Right lobe of liver (tissue), 4 donors: ENCODE measurements at regions not wholly inside any gene's neighbourhood (a gene's known extent, or its start where the extent isn't known, plus 50 kb on each side); places are given as distances from the start of the nearest gene placed in this dataset.
"Not testable (repeated sequence)": the region's sequence is repeated elsewhere in the genome, so short reads cannot be mapped to it uniquely, and the experiment has no call there.

Experiments
- POLR2A ChIP-seq: fragments of 450-650 bp; IDR thresholded peaks from one replicate; pipeline ENCODE4 v1.6.1; 2017; ENCODE audit warnings: antibody characterized with exemption, mild to moderate bottlenecking
- TF ChIP-seq, protein P1 (sequence below), 4 donors: fragments of 200-600 bp in 3 of 4; fragments of 450-650 bp in 1 of 4; IDR thresholded peaks; one replicate each; pipeline versions ENCODE4 v1.5.1 to v1.8.0; 2016 to 2022; ENCODE audit warnings: antibody characterized with exemption in 4 of 4, mild to moderate bottlenecking in 2 of 4
- donor health status: DM: no; HTN: no; CAD: no.
- donor health status: DM: no; HTN: no; CAD: no.
- donor health status: DM: no; HTN: yes; CAD: no.

DNA sequence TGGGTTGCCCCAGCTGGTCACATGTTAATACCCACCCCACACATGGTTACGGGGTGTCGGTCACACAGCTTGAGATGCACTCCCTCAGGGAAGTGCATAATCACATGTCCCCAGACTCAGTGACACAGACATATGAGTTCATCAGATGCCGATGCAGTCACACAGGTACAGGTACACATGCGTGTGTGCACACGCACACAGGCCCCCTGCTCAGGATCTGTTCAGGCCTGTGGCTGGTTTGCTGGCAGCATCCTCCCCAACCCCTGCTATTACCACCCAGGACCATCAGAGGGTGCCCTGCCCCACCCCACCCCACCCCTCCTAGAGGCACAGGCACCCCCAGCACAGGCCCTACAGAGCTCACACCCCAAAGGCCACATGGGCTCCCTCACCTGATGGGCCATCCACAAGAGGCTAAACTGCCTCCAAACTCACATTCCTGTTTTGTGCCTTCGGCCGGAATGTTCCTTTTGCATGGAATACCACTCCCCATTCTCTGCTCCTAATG, 120.6 kb upstream of the ZSCAN2 start:
- TF ChIP-seq, protein P1, sequence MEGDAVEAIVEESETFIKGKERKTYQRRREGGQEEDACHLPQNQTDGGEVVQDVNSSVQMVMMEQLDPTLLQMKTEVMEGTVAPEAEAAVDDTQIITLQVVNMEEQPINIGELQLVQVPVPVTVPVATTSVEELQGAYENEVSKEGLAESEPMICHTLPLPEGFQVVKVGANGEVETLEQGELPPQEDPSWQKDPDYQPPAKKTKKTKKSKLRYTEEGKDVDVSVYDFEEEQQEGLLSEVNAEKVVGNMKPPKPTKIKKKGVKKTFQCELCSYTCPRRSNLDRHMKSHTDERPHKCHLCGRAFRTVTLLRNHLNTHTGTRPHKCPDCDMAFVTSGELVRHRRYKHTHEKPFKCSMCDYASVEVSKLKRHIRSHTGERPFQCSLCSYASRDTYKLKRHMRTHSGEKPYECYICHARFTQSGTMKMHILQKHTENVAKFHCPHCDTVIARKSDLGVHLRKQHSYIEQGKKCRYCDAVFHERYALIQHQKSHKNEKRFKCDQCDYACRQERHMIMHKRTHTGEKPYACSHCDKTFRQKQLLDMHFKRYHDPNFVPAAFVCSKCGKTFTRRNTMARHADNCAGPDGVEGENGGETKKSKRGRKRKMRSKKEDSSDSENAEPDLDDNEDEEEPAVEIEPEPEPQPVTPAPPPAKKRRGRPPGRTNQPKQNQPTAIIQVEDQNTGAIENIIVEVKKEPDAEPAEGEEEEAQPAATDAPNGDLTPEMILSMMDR (IDR thresholded peaks at IDR 0.05): not testable (repeated sequence)
- not testable (repeated sequence) for TF ChIP-seq POLR2A
